ENCODE measurements at regions not wholly inside any gene's neighbourhood (a gene's known extent, or its start where the extent isn't known, plus 50 kb on each side); places are given as distances from the start of the nearest gene placed in this dataset.

GRCh38 chr2:102992607-102993006 is 230.8 kb downstream of the TMEM182 start (continued):
- TF ChIP-seq ZNF343 (CRISPR knock-in tag; IDR thresholded peaks at IDR 0.05) (no peak), SNAPC4 (CRISPR knock-in tag; IDR thresholded peaks at IDR 0.05) (no peak), XBP1 (CRISPR knock-in tag; IDR thresholded peaks at IDR 0.05) (no peak)

- ATAC-seq (no peak), FAIRE-seq (no peak), DNase-seq (ENCODE audit: low spot score) (no peak)
- no TSS peak for BruUV-seq (replicated peaks)
- in situ Hi-C loops (cut with HindIII; ENCODE audit: extremely low pct_ligation_motif_present, low pct_unique_long_range_greater_than_20kb) = no loop called here
- TF ChIP-seq MBNL3 (CRISPR knock-in tag; conservative IDR thresholded peaks at IDR 0.05) (no peak), SNAPC2 (CRISPR knock-in tag; IDR thresholded peaks at IDR 0.05) (no peak), JUN (CRISPR knock-in tag; IDR thresholded peaks at IDR 0.05) (no peak), ZNF382 (CRISPR knock-in tag; IDR thresholded peaks at IDR 0.05; ENCODE audit: borderline replicate concordance) (no peak), PRDM4 (CRISPR knock-in tag; IDR thresholded peaks at IDR 0.05; ENCODE audit: borderline replicate concordance) (no peak), ZNF20 (CRISPR knock-in tag; IDR thresholded peaks at IDR 0.05) (no peak), MYNN (CRISPR knock-in tag; IDR thresholded peaks at IDR 0.05; ENCODE audit: low read depth) (no peak)
- no peak overlapping the region for H3K4me2 ChIP-seq (ENCODE audit: low read depth, low read length)
- no peak overlapping the region for H3K27ac ChIP-seq (ENCODE audit: extremely low read length, insufficient read depth, low read length)
- no peaks in the 10 kb centered on the region for H3K36me3 ChIP-seq (replicated peaks in 1 of 2; ENCODE audit: control insufficient read depth in 1 of 2, insufficient read depth in 2 of 2, low read length in 2 of 2)
- no peaks in the 10 kb centered on the region for H3K9me3 ChIP-seq (ENCODE audit: low read length)
- H4K20me1 ChIP-seq (ENCODE audit: insufficient read depth, low read length) = no peaks in the 10 kb centered on the region
- ChIA-PET POLR2A (no interaction called here), CTCF (ENCODE audit: low intra/inter-chr PET ratio, low total read pairs) (no interaction called here)
- 28% methylated on average over 5 of the region's 5 CpGs for WGBS (ENCODE audit: low lambda C conversion rate)
- no peaks in the 10 kb centered on the region for H3K27me3 ChIP-seq (ENCODE audit: control insufficient read depth in 1 of 2, insufficient read depth in 2 of 2, low read length in 2 of 2)
- no peaks in the 10 kb centered on the region for H3K79me2 ChIP-seq (ENCODE audit: insufficient read depth, low read length)
- H2AFZ ChIP-seq (ENCODE audit: low read length) = no peak overlapping the region
- intact Hi-C loops (cut with micrococcal nuclease; ENCODE audit: unreplicated experiment) = no loop called here
- no peak overlapping the region for H3K4me3 ChIP-seq (replicated peaks in 1 of 3; ENCODE audit: insufficient read depth in 1 of 3, low read depth in 2 of 3, low read length in 3 of 3)
- H3K9ac ChIP-seq (ENCODE audit: insufficient read depth, low read depth, low read length) = no peak overlapping the region
- no peaks in the 10 kb centered on the region for H3K4me1 ChIP-seq (ENCODE audit: insufficient read depth, low read length)
Observed at GRCh38 chr2:102999958-103000357, 238.1 kb downstream of the TMEM182 start.
